Glomerular endothelial cell (primary cell): ENCODE measurements at regions not wholly inside any gene's neighbourhood (a gene's known extent, or its start where the extent isn't known, plus 50 kb on each side); places are given as distances from the start of the nearest gene placed in this dataset.

Experiments
- DNase-seq: peaks from one replicate; pipeline ENCODE4 v3.0.0-alpha.2; 2011; ENCODE audit warnings: low read depth, low spot score; ENCODE audit errors: extremely low read depth

DNA sequence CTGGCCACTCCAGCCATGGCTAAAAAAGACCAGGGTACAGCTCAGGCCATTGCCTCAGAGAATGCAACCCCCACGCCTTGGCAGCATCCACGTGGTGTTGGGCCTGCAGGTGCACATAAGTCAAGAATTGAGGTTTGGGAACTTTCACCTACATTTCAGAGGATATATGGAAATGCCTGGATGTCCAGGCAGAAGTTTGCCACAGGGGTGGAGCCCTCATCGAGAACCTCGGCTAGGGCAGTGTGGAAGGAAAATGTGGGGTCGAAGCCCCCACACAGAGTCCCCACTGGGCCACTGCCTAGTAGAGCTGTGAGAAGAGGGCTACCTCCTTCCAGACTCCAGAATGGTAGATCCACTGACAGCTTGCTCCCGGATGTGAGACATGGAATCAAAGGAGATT lies 477.3 kb downstream of the LPIN1 start:
- no peak for DNase-seq

DNA sequence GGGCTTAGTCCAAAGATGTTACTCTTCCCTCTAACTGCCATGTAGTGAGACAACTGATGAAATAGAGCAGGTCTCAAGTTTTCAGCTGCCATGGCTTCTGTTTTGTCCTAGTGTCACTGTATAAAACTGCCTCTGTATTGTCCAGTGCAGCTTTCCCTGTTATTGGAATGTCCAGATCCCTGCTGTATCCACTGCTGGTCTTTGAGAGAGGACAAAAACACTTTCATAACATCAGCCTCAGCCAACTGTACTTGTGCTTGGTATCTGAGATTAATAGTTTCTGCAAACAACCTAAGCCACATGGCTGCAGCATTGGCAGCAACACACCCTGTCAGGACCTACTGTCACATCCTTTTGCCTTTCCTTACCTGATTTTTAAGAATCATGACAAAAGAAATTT lies 480.2 kb downstream of the LPIN1 start:
- no peak for DNase-seq

- DNase-seq, result no peak
These were observed 481.6 kb downstream of the LPIN1 start for GRCh38 chr2:12227941-12228608.

GRCh38 chr2:12231288-12231687 lies 484.9 kb downstream of the LPIN1 start:
- no peak for DNase-seq

DNA sequence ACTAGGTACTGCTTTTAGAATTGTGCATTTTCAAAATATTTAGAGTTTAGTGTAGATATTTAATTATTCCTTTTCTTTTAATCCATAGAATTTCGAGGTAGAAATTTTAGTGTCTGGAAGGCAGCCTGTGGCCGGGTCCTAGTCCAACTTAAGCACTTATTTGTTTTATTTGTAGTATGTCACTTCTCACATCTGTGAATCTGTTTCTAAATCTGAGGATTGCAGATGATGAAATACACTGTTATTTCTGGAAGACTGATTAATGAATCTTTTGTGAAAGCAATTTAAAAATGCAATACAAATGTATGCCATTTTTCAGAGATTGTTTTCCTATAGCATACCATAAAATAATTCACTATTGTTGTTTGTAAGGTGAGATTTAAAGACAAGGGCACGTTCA lies 483.9 kb upstream of the TRIB2 start:
- DNase-seq, result no peak

DNA sequence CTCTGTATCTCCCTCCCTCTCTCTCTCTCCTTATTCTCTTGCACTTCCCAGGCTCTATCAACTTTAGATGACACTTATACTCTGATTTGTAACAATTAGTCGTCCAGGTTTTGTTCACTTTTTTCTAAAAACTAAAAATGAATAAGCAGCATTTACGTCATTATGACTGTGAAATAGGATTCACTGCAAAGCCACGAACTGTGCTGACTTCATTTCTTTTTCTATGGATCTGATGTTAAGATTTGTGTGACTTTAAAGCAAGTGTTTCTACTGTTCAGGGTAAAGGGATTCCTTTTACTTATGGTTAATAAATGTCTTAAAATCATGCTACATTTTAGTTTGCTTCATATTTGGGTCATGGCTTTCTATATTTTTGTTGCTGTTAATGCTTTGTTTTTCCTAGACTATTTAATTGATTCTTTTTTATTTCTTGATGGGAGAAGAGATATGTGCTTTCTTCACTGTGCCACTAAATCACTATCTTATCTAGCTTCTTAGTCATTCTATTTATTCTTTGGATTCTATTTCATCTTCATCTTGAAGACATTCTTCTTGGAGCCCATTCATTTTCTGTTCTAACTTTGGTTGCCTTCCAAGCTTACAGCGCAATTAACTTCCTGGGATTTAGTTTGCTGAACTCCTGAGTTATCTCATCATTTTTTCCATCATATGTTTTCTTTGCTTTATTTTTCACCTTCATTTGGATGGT lies 480.4 kb upstream of the TRIB2 start:
- DNase-seq, result no peak

DNA sequence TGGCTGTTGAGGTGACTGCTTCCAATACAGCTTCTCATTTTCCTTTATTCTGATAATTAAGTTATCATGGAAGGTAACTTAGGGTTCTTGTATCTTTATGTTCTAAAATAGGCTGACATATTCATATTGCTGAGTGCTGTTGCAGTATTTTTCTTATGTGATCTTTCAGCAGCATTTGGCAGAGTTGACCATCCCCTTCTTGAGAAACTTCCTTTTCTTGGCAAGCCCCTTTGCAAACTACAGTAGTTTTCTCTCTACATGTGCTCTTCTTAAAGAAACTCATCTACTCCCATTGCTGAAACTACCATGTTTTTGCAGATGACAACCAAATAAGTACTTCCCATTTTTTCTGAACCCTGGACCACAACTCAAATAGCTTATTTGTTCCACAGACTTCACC lies 476.5 kb upstream of the TRIB2 start:
- DNase-seq, result no peak

GRCh38 chr2:12243381-12243780 lies 473.4 kb upstream of the TRIB2 start:
- DNase-seq, result no peak

DNA sequence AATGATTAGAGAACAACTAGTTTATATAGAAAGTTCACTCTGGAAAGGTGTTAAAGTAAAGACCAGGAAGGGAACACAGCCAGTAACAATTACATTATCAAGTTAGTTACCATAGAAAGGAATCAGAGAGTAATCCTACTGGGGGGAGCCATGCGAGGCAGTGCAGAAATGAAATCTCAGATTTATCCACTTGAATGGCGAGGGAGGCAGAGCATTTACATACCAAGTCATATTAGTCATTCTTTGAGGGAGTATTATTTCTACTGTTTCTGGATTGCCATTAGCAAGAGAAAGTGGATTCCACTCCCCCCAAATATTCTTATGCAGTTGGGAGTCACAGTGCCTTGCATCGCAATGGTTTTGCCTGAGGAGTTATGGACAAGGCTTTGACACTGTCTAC lies 472.7 kb upstream of the TRIB2 start:
- DNase-seq, result no peak

DNA sequence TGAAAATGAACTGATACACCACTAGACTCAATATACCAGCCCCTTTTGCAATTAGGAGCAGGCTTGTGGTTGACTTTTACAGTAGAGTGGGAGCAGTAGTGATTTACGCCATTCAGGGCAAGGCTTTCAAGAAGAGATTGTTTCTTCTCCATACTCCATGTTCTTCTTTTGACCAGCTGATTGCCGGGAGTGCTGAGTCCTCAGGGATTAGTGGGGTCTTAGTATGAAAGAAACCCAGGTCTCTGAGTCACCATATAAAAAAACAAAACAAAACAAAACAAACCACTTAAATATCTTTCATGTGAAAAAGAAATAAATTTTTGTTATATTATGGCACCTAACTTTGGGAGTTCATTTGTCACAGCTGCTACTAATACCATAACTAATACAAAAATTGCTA lies 465.6 kb upstream of the TRIB2 start:
- no peak for DNase-seq

DNA sequence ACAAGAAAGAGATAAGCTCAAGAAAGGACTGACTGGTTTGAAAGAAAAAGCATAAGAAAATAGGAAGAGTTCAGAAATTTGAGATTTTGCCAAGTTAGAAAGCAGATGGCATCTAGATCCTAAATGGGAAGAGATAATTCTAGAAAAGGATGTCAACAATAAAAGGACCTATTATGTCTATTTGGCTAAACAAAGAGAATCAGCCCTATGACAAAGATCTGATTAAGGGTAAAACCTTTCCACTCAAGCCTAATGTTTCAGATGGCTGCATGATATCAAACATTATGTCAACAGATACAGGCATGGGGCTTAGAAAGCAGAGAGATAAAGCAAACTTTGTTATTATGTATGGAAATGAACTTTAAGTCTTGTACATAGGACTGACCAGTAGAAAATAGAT lies 465.0 kb upstream of the TRIB2 start:
- DNase-seq, result no peak

DNA sequence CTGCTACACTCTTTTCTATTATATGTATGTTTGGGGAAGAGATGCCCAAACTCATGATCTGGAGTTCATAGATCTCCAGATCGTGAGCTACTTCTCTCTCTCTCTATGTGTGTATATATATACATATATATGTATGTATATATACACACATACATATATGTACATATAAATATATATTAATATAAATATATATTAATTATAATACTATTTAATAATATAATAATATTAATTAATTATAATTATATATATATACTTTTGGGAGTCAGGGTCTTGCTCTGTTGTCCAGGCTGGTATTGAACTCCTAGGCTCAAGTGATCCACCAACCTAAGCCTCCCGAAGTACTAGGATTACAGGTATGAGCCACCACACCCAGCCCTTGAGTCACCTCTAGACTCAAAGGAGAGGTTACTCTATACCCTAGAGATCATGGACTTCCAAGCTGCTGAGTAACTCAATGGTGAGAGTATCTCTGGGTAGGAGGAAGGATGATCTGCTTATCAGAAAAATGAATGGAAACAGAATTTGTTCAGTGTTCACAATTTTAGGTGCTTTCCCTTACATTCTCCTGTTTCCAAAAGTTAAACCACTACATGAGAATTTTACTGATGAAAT lies 463.5 kb upstream of the TRIB2 start:
- DNase-seq, result no peak

GRCh38 chr2:12254280-12254860 lies 462.4 kb upstream of the TRIB2 start:
- DNase-seq, result no peak

DNA sequence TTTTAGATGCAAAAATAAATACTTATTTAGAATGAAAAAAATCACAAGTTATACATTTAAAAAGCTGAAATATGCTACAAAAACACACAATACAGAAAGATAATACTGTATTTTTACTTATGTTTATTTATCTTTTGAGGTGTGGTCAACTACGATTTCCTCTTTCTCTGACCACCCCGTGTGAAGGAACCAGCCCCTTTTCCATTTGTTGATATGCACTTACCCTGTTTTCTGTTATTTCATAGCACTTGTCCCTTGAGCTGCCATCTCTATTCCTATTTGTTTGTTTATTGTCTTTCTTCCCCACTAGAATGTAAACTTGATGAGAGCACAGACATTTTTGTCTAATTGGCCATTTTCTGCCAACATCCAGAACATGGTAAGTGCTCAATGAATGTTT lies 460.5 kb upstream of the TRIB2 start:
- DNase-seq, result no peak

GRCh38 chr2:12257476-12257875 lies 459.3 kb upstream of the TRIB2 start:
- DNase-seq, result no peak

DNA sequence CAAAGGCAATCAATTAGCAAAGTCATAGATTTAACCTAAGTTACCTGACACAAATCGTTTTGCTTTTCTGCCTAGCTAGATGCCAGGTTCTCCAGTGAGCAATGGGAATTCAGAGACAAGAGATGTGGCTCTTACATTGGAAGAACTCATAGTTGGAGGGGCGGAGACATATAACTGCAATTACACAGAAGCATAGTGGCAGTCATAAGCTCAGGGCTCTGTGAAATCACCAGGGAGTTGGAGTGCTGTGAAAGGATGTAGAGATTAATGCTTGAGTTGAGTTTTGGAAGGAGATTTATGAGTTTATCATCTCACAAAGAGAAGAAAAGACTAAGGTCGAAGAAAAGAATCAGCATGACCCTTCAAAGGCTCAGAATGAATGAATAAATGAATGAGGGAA lies 457.2 kb upstream of the TRIB2 start:
- DNase-seq, result no peak

GRCh38 chr2:12261986-12262680 lies 454.6 kb upstream of the TRIB2 start:
- DNase-seq, result no peak

GRCh38 chr2:12262681-12263436 lies 453.9 kb upstream of the TRIB2 start:
- no peak for DNase-seq

DNA sequence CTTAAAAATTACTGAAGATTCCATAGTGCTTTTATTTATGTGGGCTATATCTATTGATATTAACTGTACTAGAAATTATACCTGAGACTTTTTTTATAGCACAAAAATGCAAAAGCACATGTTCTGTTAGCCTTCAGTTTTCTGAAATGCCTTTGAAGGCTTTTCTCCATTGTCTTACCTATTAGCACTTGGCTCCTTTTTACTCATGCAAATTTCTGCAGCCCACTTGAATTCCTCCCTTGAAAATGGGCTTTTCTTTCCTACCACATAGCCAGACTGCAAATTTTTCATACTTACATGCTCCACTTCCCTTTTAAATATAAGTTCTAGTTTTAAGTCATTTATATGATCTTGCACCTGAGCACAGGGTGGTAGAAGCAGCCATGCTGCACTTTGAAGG lies 453.0 kb upstream of the TRIB2 start:
- DNase-seq, result no peak

GRCh38 chr2:12264146-12264545 lies 452.6 kb upstream of the TRIB2 start:
- DNase-seq, result no peak

DNA sequence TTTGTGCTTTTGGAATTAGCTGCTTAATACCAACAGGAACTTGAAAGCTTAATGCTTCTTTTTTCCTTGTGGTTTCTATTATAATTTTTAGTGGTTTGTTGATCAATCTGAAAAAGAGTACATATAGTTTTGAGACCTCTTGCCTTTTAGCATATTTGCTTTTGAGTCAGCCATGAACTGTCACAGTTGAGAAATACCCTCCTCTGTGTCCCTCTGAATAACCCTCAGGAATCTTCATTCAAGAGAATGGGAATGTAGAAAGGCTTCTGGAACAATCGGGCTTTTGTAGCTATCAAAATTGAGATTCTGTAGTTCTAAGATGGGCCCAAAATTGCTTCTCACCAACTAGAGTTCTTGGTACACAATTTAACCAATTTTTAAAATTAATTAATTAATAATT lies 451.1 kb upstream of the TRIB2 start:
- no peak for DNase-seq
